ENCODE measurements at regions not wholly inside any gene's neighbourhood (a gene's known extent, or its start where the extent isn't known, plus 50 kb on each side); places are given as distances from the start of the nearest gene placed in this dataset.

DNA sequence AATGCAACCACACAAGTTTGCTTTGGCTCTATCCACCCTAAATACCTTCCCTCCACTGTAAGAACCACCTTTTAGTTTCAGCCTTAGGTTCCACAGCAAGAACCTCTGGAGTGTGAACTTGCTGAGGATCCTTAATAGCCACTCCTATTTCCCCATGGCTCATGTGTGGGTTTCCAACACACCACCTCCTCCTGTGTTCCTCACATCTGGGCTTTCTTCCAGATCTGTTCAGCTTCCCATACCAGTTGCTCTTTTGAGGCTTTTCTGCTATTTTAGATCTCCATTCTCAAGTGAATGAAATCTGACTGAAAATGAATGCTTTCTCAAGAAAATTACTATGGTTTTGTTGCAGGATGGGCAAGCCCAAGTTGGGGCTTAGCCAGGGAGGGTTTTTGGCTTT, 104.8 kb upstream of the MIR17HG start:
- Histone ChIP-seq H3K36me3 (ENCODE audit: low read length) (no peaks in the 10 kb centered on the region), H3K9me3 (ENCODE audit: insufficient read depth, low read length) (no peaks in the 10 kb centered on the region), H3K4me2 (ENCODE audit: low read depth, low read length, poor library complexity, severe bottlenecking) (no peak overlapping the region), H3K9ac (ENCODE audit: low read length) (no peak overlapping the region), H3K9me2 (replicated peaks; ENCODE audit: insufficient read depth, low read length) (no peaks in the 10 kb centered on the region), H3K79me2 (ENCODE audit: insufficient read depth, low read length) (no peaks in the 10 kb centered on the region), H3K27ac (ENCODE audit: low read depth, low read length) (no peak overlapping the region), H2AFZ (ENCODE audit: low read depth, low read length, severe bottlenecking) (no peak overlapping the region), H4K20me1 (ENCODE audit: low read depth, low read length) (no peaks in the 10 kb centered on the region), H3F3A (ENCODE audit: insufficient read depth) (no peaks in the 10 kb centered on the region), H3K4me3 (ENCODE audit: insufficient read depth, low read length, poor library complexity, severe bottlenecking) (no peak overlapping the region), H3K27me3 (ENCODE audit: low read length) (no peaks in the 10 kb centered on the region)
- no peak for TF ChIP-seq EZH2phosphoT487 (conservative IDR thresholded peaks at IDR 0.05; ENCODE audit: low read length)
- TF ChIP-seq, protein P1, sequence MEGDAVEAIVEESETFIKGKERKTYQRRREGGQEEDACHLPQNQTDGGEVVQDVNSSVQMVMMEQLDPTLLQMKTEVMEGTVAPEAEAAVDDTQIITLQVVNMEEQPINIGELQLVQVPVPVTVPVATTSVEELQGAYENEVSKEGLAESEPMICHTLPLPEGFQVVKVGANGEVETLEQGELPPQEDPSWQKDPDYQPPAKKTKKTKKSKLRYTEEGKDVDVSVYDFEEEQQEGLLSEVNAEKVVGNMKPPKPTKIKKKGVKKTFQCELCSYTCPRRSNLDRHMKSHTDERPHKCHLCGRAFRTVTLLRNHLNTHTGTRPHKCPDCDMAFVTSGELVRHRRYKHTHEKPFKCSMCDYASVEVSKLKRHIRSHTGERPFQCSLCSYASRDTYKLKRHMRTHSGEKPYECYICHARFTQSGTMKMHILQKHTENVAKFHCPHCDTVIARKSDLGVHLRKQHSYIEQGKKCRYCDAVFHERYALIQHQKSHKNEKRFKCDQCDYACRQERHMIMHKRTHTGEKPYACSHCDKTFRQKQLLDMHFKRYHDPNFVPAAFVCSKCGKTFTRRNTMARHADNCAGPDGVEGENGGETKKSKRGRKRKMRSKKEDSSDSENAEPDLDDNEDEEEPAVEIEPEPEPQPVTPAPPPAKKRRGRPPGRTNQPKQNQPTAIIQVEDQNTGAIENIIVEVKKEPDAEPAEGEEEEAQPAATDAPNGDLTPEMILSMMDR (IDR thresholded peaks at IDR 0.05; ENCODE audit: insufficient read depth, low read length, poor library complexity, severe bottlenecking), result no peak

DNA sequence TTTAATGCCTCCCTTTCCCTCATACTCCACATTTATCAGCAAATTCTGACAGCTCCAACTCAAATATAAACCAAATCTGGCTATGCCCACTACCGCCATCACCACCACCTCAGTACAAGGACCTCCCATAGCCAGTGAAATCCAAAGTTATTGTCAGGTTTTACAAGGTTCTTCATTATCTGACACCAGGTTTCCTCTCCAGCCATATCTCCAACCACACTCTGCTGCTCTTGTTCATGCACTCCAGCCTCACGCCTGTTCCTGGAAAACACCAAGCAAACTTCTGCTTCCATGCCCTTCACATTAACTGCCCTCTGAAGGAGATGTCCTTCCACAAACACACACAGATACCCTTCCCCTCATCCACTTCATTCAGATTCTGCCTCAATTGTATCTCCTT, 102.2 kb upstream of the MIR17HG start:
- Histone ChIP-seq H3K9me2 (replicated peaks; ENCODE audit: insufficient read depth, low read length) (no peaks in the 10 kb centered on the region), H2AFZ (ENCODE audit: low read depth, low read length, severe bottlenecking) (no peak overlapping the region), H3K4me2 (ENCODE audit: low read depth, low read length, poor library complexity, severe bottlenecking) (no peak overlapping the region), H3K9ac (ENCODE audit: low read length) (no peak overlapping the region), H3K27me3 (ENCODE audit: low read length) (no peaks in the 10 kb centered on the region), H3F3A (ENCODE audit: insufficient read depth) (no peaks in the 10 kb centered on the region), H3K27ac (ENCODE audit: low read depth, low read length) (no peak overlapping the region), H4K20me1 (ENCODE audit: low read depth, low read length) (no peaks in the 10 kb centered on the region), H3K9me3 (ENCODE audit: insufficient read depth, low read length) (no peaks in the 10 kb centered on the region), H3K4me3 (ENCODE audit: insufficient read depth, low read length, poor library complexity, severe bottlenecking) (no peak overlapping the region), H3K79me2 (ENCODE audit: insufficient read depth, low read length) (no peaks in the 10 kb centered on the region), H3K36me3 (ENCODE audit: low read length) (no peaks in the 10 kb centered on the region)
- TF ChIP-seq, protein P1 (IDR thresholded peaks at IDR 0.05; ENCODE audit: insufficient read depth, low read length, poor library complexity, severe bottlenecking), result no peak
- no peak for TF ChIP-seq EZH2phosphoT487 (conservative IDR thresholded peaks at IDR 0.05; ENCODE audit: low read length)

DNA sequence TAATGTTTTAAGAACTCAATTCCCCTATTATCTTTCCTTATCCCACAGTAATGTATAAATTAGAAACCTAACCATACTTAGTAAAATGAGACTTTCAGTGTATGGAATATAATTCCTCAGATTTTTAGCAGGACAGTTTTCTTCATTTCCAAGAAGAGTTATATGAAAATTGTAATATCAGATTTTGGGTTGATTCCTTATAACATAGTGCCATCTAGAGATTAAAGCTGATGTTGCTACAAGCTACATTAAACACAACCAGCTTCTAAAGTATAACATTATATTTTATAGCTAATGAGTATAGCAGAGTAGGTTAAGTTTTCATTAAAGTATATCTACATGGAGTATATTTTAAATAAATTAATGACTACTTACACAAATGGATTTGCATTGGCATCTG, 99.7 kb upstream of the MIR17HG start:
- Histone ChIP-seq H3K27me3 (ENCODE audit: low read length) (no peaks in the 10 kb centered on the region), H2AFZ (ENCODE audit: low read depth, low read length, severe bottlenecking) (no peak overlapping the region), H3K4me3 (ENCODE audit: insufficient read depth, low read length, poor library complexity, severe bottlenecking) (no peak overlapping the region)

More for the DNA sequence above, 99.7 kb upstream of the MIR17HG start:
- Histone ChIP-seq H3K4me2 (ENCODE audit: low read depth, low read length, poor library complexity, severe bottlenecking) (no peak overlapping the region), H4K20me1 (ENCODE audit: low read depth, low read length) (no peaks in the 10 kb centered on the region), H3K9ac (ENCODE audit: low read length) (no peak overlapping the region), H3F3A (ENCODE audit: insufficient read depth) (no peaks in the 10 kb centered on the region), H3K9me3 (ENCODE audit: insufficient read depth, low read length) (no peaks in the 10 kb centered on the region), H3K9me2 (replicated peaks; ENCODE audit: insufficient read depth, low read length) (no peaks in the 10 kb centered on the region), H3K27ac (ENCODE audit: low read depth, low read length) (no peak overlapping the region), H3K36me3 (ENCODE audit: low read length) (no peaks in the 10 kb centered on the region), H3K79me2 (ENCODE audit: insufficient read depth, low read length) (no peaks in the 10 kb centered on the region)
- TF ChIP-seq EZH2phosphoT487 (conservative IDR thresholded peaks at IDR 0.05; ENCODE audit: low read length), result no peak
- TF ChIP-seq, protein P1 (IDR thresholded peaks at IDR 0.05; ENCODE audit: insufficient read depth, low read length, poor library complexity, severe bottlenecking), result peak; percentile 23
